Panc1 (cell line): ENCODE measurements at regions not wholly inside any gene's neighbourhood (a gene's known extent, or its start where the extent isn't known, plus 50 kb on each side); places are given as distances from the start of the nearest gene placed in this dataset.

Experiments used
- ATAC-seq: fragments of 200-7000 bp; cut with Tn5 transposase; 2 replicates; pipeline ENCODE4 v1.9.1; 2020; ENCODE audit warnings: mild to moderate bottlenecking, moderate library complexity
- BruUV-seq: library from RNA; stranded (reverse); fragments of 400-500 nt; replicated peaks from 2 replicates; lab custom pipeline; 2021; lab: Mats Ljungman, UMichigan
- CTCF ChIA-PET: fragments of 300-600 bp; sonication (Branson Sonifier 250); formaldehyde crosslinking; loops from one replicate; lab custom pipeline; 2022; ENCODE audit warnings: antibody characterized with exemption; lab: Charles Lee
- POLR2A ChIA-PET: fragments of 300-600 bp; sonication (Branson Sonifier 250); formaldehyde crosslinking; loops from one replicate; lab custom pipeline; 2022; ENCODE audit warnings: antibody characterized with exemption; lab: Charles Lee
- DNase-seq: peaks from one replicate; pipeline ENCODE4 v3.0.0-alpha.2; 2010; ENCODE audit warnings: low read depth, low spot score
- H3K27ac ChIP-seq: 2 replicates; pipeline ENCODE4 v1.5.1; 2011; ENCODE audit warnings: mild to moderate bottlenecking, low read length, inconsistent platforms
- H3K27me3 ChIP-seq: fragments of 200-500 bp; sonication (Bioruptor generic); 2 replicates; pipeline ENCODE4 v1.6.0; 2014; ENCODE audit warnings: low read length, inconsistent platforms; ENCODE audit not compliant: control insufficient read depth, insufficient read depth
- H3K36me3 ChIP-seq: fragments of 200-500 bp; sonication (Bioruptor generic); 2 replicates; pipeline ENCODE4 v1.5.1; 2014; ENCODE audit warnings: inconsistent platforms, mild to moderate bottlenecking, low read length, moderate library complexity; ENCODE audit not compliant: control insufficient read depth, insufficient read depth
- H3K4me1 ChIP-seq: 2 replicates; pipeline ENCODE4 v1.5.1; 2011; ENCODE audit warnings: inconsistent platforms, mild to moderate bottlenecking, low read length, moderate library complexity; ENCODE audit not compliant: control insufficient read depth, insufficient read depth
- H3K4me3 ChIP-seq, 2 experiments: 2 replicates each; pipeline ENCODE4 v1.5.1; 2011 to 2012; ENCODE audit warnings: low read depth in 2 of 2, low read length in 2 of 2, mild to moderate bottlenecking in 2 of 2, inconsistent platforms in 1 of 2, moderate library complexity in 1 of 2
- H3K9me3 ChIP-seq: fragments of 200-500 bp; sonication (Bioruptor generic); 2 replicates; pipeline ENCODE4 v1.5.1; 2014; ENCODE audit warnings: low read depth, mild to moderate bottlenecking, inconsistent platforms, low read length, moderate library complexity; ENCODE audit not compliant: control insufficient read depth, insufficient read depth
- CTCF ChIP-seq: fragments of 450-650 bp; IDR thresholded peaks from 2 replicates; pipeline ENCODE4 v1.5.1; 2017; ENCODE audit warnings: mild to moderate bottlenecking
- POLR2AphosphoS5 ChIP-seq: IDR thresholded peaks from 2 replicates; pipeline ENCODE4 v1.6.1; 2012; ENCODE audit warnings: mild to moderate bottlenecking, low read depth, low read length, moderate library complexity
- REST ChIP-seq, 2 experiments: IDR thresholded peaks; 2 replicates each; pipeline ENCODE4 v1.6.1; 2011 to 2012; ENCODE audit warnings: low read depth in 2 of 2, control low read depth in 1 of 2, low read length in 1 of 2, mild to moderate bottlenecking in 1 of 2, moderate library complexity in 1 of 2; ENCODE audit not compliant: insufficient read depth in 1 of 2
- SIN3A ChIP-seq: IDR thresholded peaks from 2 replicates; pipeline ENCODE4 v1.6.1; 2012; ENCODE audit warnings: low read depth, mild to moderate bottlenecking, low read length, moderate library complexity, borderline replicate concordance; ENCODE audit not compliant: insufficient read depth
- TCF7L2 ChIP-seq: IDR thresholded peaks from 2 replicates; pipeline ENCODE4 v1.6.1; 2011; ENCODE audit warnings: mild to moderate bottlenecking, low read depth, low read length, inconsistent platforms
- in situ Hi-C: cut with HindIII; loops from 2 replicates; pipeline ENCODE4 v1.10.0; 2016; ENCODE audit warnings: low sequenced_read_pairs, low pct_unique_long_range_greater_than_20kb
- intact Hi-C: fragments of 100-400 bp; cut with micrococcal nuclease; formaldehyde crosslinking; loops from one replicate; pipeline ENCODE4 v1.10.0; 2022; ENCODE audit not compliant: unreplicated experiment

GRCh38 chr15:100781961-100782530, 97.6 kb upstream of the ALDH1A3 start:
- Histone ChIP-seq H3K4me3 (no peak overlapping the region), H3K9me3 (no peaks in the 10 kb centered on the region), H3K4me1 (no peaks in the 10 kb centered on the region), H3K27me3 (no peaks in the 10 kb centered on the region), H3K27ac (no peak overlapping the region), H3K36me3 (no peaks in the 10 kb centered on the region)
- no TSS peak for BruUV-seq
- intact Hi-C loops (no loop called here), in situ Hi-C loops (no loop called here)
- ChIA-PET POLR2A (no interaction called here), CTCF (no interaction called here)
- TF ChIP-seq TCF7L2 (no peak), POLR2AphosphoS5 (no peak), CTCF (no peak), SIN3A (no peak), REST (IDR thresholded peaks at IDR 0.05; ENCODE audit: insufficient read depth in 1 of 2, low read depth in 2 of 2, low read length in 1 of 2) (no peak)
- no peak for DNase-seq
- ATAC-seq: no peak

DNA sequence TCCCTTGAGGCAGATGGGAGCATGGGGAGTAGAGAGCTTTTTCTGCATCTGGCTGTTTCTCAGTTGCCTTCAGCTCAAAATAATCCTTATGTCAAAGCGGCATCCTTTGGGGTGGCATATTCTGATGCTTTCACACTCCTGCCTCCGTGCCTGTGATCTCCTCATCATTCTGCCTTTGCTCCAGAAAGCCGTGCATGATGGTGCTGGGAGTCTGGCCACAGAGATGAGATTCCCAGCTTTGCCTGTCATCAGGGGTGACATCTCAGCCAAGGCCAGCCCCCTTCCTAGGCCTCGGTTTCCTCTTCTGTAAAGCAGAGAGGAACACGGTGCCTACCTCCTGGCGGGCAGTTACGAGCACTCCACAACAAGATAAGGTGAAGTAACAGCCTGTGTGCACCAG, 96.3 kb upstream of the ALDH1A3 start:
- no peaks in the 10 kb centered on the region for H3K27me3 ChIP-seq
- DNase-seq (no peak), ATAC-seq (no peak)
- ChIA-PET POLR2A (no interaction called here), CTCF (interaction anchor here (0.7 kb wide), 1 partner anchor 47 kb away, joined by 5 read pairs; no protein-coding TSS in a partner anchor)
- no peak overlapping the region for H3K4me3 ChIP-seq
- intact Hi-C loops (no loop called here), in situ Hi-C loops (no loop called here)
- no peaks in the 10 kb centered on the region for H3K9me3 ChIP-seq
- H3K27ac ChIP-seq: no peak overlapping the region
- BruUV-seq: no TSS peak
- no peaks in the 10 kb centered on the region for H3K4me1 ChIP-seq
- no peaks in the 10 kb centered on the region for H3K36me3 ChIP-seq
- TF ChIP-seq SIN3A (no peak), POLR2AphosphoS5 (no peak), REST (IDR thresholded peaks at IDR 0.05; ENCODE audit: insufficient read depth in 1 of 2, low read depth in 2 of 2, low read length in 1 of 2) (no peak), TCF7L2 (no peak)
